ENCODE measurements at regions not wholly inside any gene's neighbourhood (a gene's known extent, or its start where the extent isn't known, plus 50 kb on each side); places are given as distances from the start of the nearest gene placed in this dataset.

- FAIRE-seq (no peak), ATAC-seq (no peak), DNase-seq (ENCODE audit: extremely low read depth in 1 of 4, low spot score in 3 of 4) (no peak)
- POLR2A ChIA-PET: no interaction called here
- Histone ChIP-seq H3K9me3 (replicated peaks; ENCODE audit: control insufficient read depth, insufficient read depth, low read depth, low read length) (no peaks in the 10 kb centered on the region), H3K79me2 (ENCODE audit: control insufficient read depth, insufficient read depth, low read length) (no peaks in the 10 kb centered on the region), H3K4me3 (no peak overlapping the region), H3K9me1 (ENCODE audit: control insufficient read depth, insufficient read depth, low read length) (no peaks in the 10 kb centered on the region), H3K4me1 (replicated peaks in 1 of 2; ENCODE audit: control insufficient read depth in 2 of 2, insufficient read depth in 2 of 2, low read length in 2 of 2) (no peaks in the 10 kb centered on the region), H3K27ac (ENCODE audit: extremely low read depth, low read depth, low read length) (no peak overlapping the region), H3K4me2 (ENCODE audit: insufficient read depth, low read length) (no peak overlapping the region), H3K9ac (ENCODE audit: insufficient read depth in 1 of 2, low read depth in 2 of 2, low read length in 2 of 2) (no peak overlapping the region), H3K27me3 (ENCODE audit: control insufficient read depth in 2 of 2, insufficient read depth in 2 of 2, low read length in 2 of 2) (no peaks in the 10 kb centered on the region), H4K20me1 (replicated peaks; ENCODE audit: control insufficient read depth, insufficient read depth, low read length) (no peaks in the 10 kb centered on the region), H2AFZ (ENCODE audit: low read depth, low read length) (no peak overlapping the region), H3K36me3 (ENCODE audit: control insufficient read depth, insufficient read depth, low read length) (no peaks in the 10 kb centered on the region)
- intact Hi-C loops (cut with micrococcal nuclease) (no loop called here), in situ Hi-C loops (cut with MboI) (no loop called here)
- no TSS peak for BruUV-seq (replicated peaks)
- CTCF ChIA-PET (ENCODE audit: low intra/inter-chr PET ratio): no interaction called here
- TF ChIP-seq DNMT1 (IDR thresholded peaks at IDR 0.05): no peak
- no peak for TF ChIP-seq SAFB (IDR thresholded peaks at IDR 0.05; ENCODE audit: borderline replicate concordance, low read depth, low read length)
- TF ChIP-seq PTBP1 (IDR thresholded peaks at IDR 0.05; ENCODE audit: low read depth, low read length): no peak
- TF ChIP-seq BCOR (IDR thresholded peaks at IDR 0.05): no peak
- no peak for TF ChIP-seq MAFK (IDR thresholded peaks at IDR 0.05; ENCODE audit: low read length)
- TF ChIP-seq ZNF274 (IDR thresholded peaks at IDR 0.05; ENCODE audit: borderline replicate concordance, low read depth, low read length): no peak
- no peak for TF ChIP-seq POLR2AphosphoS2 (IDR thresholded peaks at IDR 0.05; ENCODE audit: low read length)
- no peak for TF ChIP-seq MTA2 (IDR thresholded peaks at IDR 0.05; ENCODE audit: low read depth)
- no peak for TF ChIP-seq MAZ (CRISPR knock-in tag; conservative IDR thresholded peaks at IDR 0.05 in 1 of 2, IDR thresholded peaks at IDR 0.05 in 1 of 2)
- no peak for TF ChIP-seq PATZ1 (CRISPR knock-in tag; IDR thresholded peaks at IDR 0.05; ENCODE audit: borderline replicate concordance)
- no peak for TF ChIP-seq SMARCE1 (IDR thresholded peaks at IDR 0.05)
- no peak for TF ChIP-seq REST (IDR thresholded peaks at IDR 0.05; ENCODE audit: borderline replicate concordance)
- no peak for TF ChIP-seq REST (CRISPR knock-in tag; IDR thresholded peaks at IDR 0.05; ENCODE audit: low read depth)
Measured at GRCh38 chr9:83144492-83144891, 81.5 kb upstream of the RASEF start.

All from K562 (cell line).